H9 (cell line): ENCODE measurements at regions not wholly inside any gene's neighbourhood (a gene's known extent, or its start where the extent isn't known, plus 50 kb on each side); places are given as distances from the start of the nearest gene placed in this dataset.

Source experiments
- DNase-seq: peaks from one replicate; pipeline ENCODE4 v3.0.0-alpha.2; 2017
- H2AFZ ChIP-seq: one replicate; pipeline ENCODE4 v1.6.1; 2013; ENCODE audit warnings: mild to moderate bottlenecking, low read length, control low read depth, moderate library complexity
- H2AK5ac ChIP-seq: 2 replicates; pipeline ENCODE4 v1.6.1; 2013; ENCODE audit warnings: low read length, control low read depth, mixed read lengths; ENCODE audit not compliant: insufficient read length
- H2BK120ac ChIP-seq: one replicate; pipeline ENCODE4 v1.6.1; 2013; ENCODE audit warnings: low read depth, mild to moderate bottlenecking, low read length, control low read depth, inconsistent platforms; ENCODE audit not compliant: poor library complexity, severe bottlenecking
- H2BK12ac ChIP-seq: 2 replicates; pipeline ENCODE4 v1.6.1; 2013; ENCODE audit warnings: low read length, control low read depth, mixed read lengths, low read depth; ENCODE audit not compliant: insufficient read length
- H2BK15ac ChIP-seq: 2 replicates; pipeline ENCODE4 v1.6.1; 2013; ENCODE audit warnings: low read depth, low read length, control low read depth
- H2BK20ac ChIP-seq: one replicate; pipeline ENCODE4 v1.6.1; 2013; ENCODE audit warnings: low read depth, mild to moderate bottlenecking, low read length, control low read depth, inconsistent platforms; ENCODE audit not compliant: poor library complexity, severe bottlenecking
- H2BK5ac ChIP-seq: 2 replicates; pipeline ENCODE4 v1.6.1; 2013; ENCODE audit warnings: low read length, control low read depth, mixed read lengths; ENCODE audit not compliant: insufficient read length
- H3K14ac ChIP-seq: 2 replicates; pipeline ENCODE4 v1.6.1; 2013; ENCODE audit warnings: low read length, control low read depth; ENCODE audit not compliant: insufficient read depth
- H3K18ac ChIP-seq: 2 replicates; pipeline ENCODE4 v1.6.1; 2013; ENCODE audit warnings: low read depth, mild to moderate bottlenecking, mixed read lengths, low read length, control low read depth; ENCODE audit not compliant: insufficient read length
- H3K23ac ChIP-seq: 2 replicates; pipeline ENCODE4 v1.6.1; 2013; ENCODE audit warnings: low read length, control low read depth, mixed read lengths, low read depth; ENCODE audit not compliant: insufficient read length
- H3K23me2 ChIP-seq: 2 replicates; pipeline ENCODE4 v1.6.1; 2013; ENCODE audit warnings: low read depth, mild to moderate bottlenecking, mixed read lengths, low read length, control low read depth; ENCODE audit not compliant: insufficient read length, poor library complexity, severe bottlenecking
- H3K27ac ChIP-seq: 2 replicates; pipeline ENCODE4 v1.5.1; 2013; ENCODE audit warnings: low read length, control low read depth, mixed read lengths, low read depth; ENCODE audit not compliant: insufficient read length
- H3K27me3 ChIP-seq: 2 replicates; pipeline ENCODE4 v1.6.1; 2013; ENCODE audit warnings: low read length, control low read depth, inconsistent platforms; ENCODE audit not compliant: insufficient read depth
- H3K4ac ChIP-seq: 2 replicates; pipeline ENCODE4 v1.6.1; 2013; ENCODE audit warnings: low read depth, mild to moderate bottlenecking, control low read depth, inconsistent platforms, low read length, moderate library complexity
- H3K4me1 ChIP-seq: 2 replicates; pipeline ENCODE4 v1.6.1; 2013; ENCODE audit warnings: low read length, control low read depth, inconsistent platforms; ENCODE audit not compliant: insufficient read depth
- H3K4me2 ChIP-seq: 2 replicates; pipeline ENCODE4 v1.6.1; 2013; ENCODE audit warnings: low read length, control low read depth, mixed read lengths; ENCODE audit not compliant: insufficient read length, insufficient read depth
- H3K56ac ChIP-seq: 2 replicates; pipeline ENCODE4 v1.6.1; 2013; ENCODE audit warnings: low read depth, mild to moderate bottlenecking, mixed read lengths, low read length, control low read depth; ENCODE audit not compliant: insufficient read length
- H3K79me1 ChIP-seq: 2 replicates; pipeline ENCODE4 v1.6.1; 2013; ENCODE audit warnings: low read depth, mild to moderate bottlenecking, moderate library complexity, low read length, control low read depth, inconsistent platforms; ENCODE audit not compliant: insufficient read depth, poor library complexity, severe bottlenecking
- H3K79me2 ChIP-seq: 2 replicates; pipeline ENCODE4 v1.6.1; 2013; ENCODE audit warnings: low read length, control low read depth, inconsistent platforms; ENCODE audit not compliant: insufficient read depth
- H3K9ac ChIP-seq: 2 replicates; pipeline ENCODE4 v1.6.1; 2013; ENCODE audit warnings: low read length, control low read depth, mixed read lengths; ENCODE audit not compliant: insufficient read length; ENCODE audit errors: extremely low read depth
- H3K9me3 ChIP-seq: one replicate; pipeline ENCODE4 v1.6.1; 2013; ENCODE audit warnings: low read depth, low read length, inconsistent platforms; ENCODE audit not compliant: control insufficient read depth
- H3T11ph ChIP-seq: one replicate; pipeline ENCODE4 v1.6.1; 2013; ENCODE audit warnings: mild to moderate bottlenecking, low read length, control low read depth, inconsistent platforms
- H4K20me1 ChIP-seq: one replicate; pipeline ENCODE4 v1.6.1; 2013; ENCODE audit not compliant: control insufficient read depth, insufficient read length, insufficient read depth
- H4K5ac ChIP-seq: 2 replicates; pipeline ENCODE4 v1.6.1; 2013; ENCODE audit warnings: low read depth, mild to moderate bottlenecking, mixed read lengths, low read length, control low read depth; ENCODE audit not compliant: insufficient read length
- H4K8ac ChIP-seq: replicated peaks from 2 replicates; pipeline ENCODE4 v1.6.1; 2013; ENCODE audit warnings: low read length, control low read depth, mixed read lengths, low read depth; ENCODE audit not compliant: insufficient read length
- H4K91ac ChIP-seq: 2 replicates; pipeline ENCODE4 v1.6.1; 2013; ENCODE audit warnings: low read depth, mild to moderate bottlenecking, moderate library complexity, mixed read lengths, low read length, control low read depth; ENCODE audit not compliant: insufficient read length
- H3K27ac Mint-ChIP-seq, 3 experiments: 2 replicates in 2 of 3; 3 replicates in 1 of 3; pipeline ENCODE4 v1.8.0; 2020 to 2021; ENCODE audit warnings: mixed read lengths in 3 of 3, mild to moderate bottlenecking in 1 of 3, moderate library complexity in 1 of 3
- H3K27me3 Mint-ChIP-seq: 2 replicates; pipeline ENCODE4 v1.8.0; 2021; ENCODE audit warnings: low read depth, mild to moderate bottlenecking, moderate library complexity, mixed read lengths
- H3K36me3 Mint-ChIP-seq, 3 experiments: 2 replicates in 2 of 3; 3 replicates in 1 of 3; pipeline ENCODE4 v1.8.0; 2020 to 2021; ENCODE audit warnings: low read depth in 3 of 3, mixed read lengths in 3 of 3; ENCODE audit not compliant: insufficient read depth in 1 of 3
- H3K4me1 Mint-ChIP-seq, 2 experiments: 2 replicates each; pipeline ENCODE4 v1.8.0; 2020; ENCODE audit warnings: mixed read lengths in 2 of 2
- H3K4me3 Mint-ChIP-seq, 2 experiments: 2 replicates in 1 of 2; 3 replicates in 1 of 2; pipeline ENCODE4 v1.8.0; 2020 to 2021; ENCODE audit warnings: mild to moderate bottlenecking in 2 of 2, mixed read lengths in 2 of 2, moderate library complexity in 1 of 2
- H3K9me3 Mint-ChIP-seq, 2 experiments: 2 replicates in 1 of 2; 3 replicates in 1 of 2; pipeline ENCODE4 v1.8.0; 2020; ENCODE audit warnings: mild to moderate bottlenecking in 2 of 2, mixed read lengths in 2 of 2, moderate library complexity in 1 of 2
- CTCF ChIP-seq: fragments of 200-600 bp; sonication (generic); conservative IDR thresholded peaks from 3 replicates; pipeline ENCODE4 v1.8.0; 2021; ENCODE audit warnings: antibody characterized with exemption, mild to moderate bottlenecking
- WGBS: extraction: QIAGEN DNeasy Blood & Tissue Kit; methylation state at CpG from one replicate; pipeline ENCODE4 v1.1.7; 2013; ENCODE audit warnings: missing lambda C conversion rate, low lambda C conversion rate, mixed read lengths; ENCODE audit not compliant: insufficient read length; ENCODE audit errors: extremely low coverage; 5-methylcytosine and 5-hydroxymethylcytosine counted together

GRCh38 chr21:26405071-26405470 lies 168.0 kb downstream of the CYYR1 start:
- Mint-ChIP-seq H3K4me1 (peaks cover 12 to 17% of the 10 kb centered on the region in 2 experiments), H3K27ac (no peak overlapping the region), H3K4me3 (no peak overlapping the region), H3K9me3 (no peaks in the 10 kb centered on the region; a peak in 1 of 5 replicates), H3K27me3 (no peaks in the 10 kb centered on the region), H3K36me3 (peaks cover 0 to 4% (median 0%) of the 10 kb centered on the region in 3 experiments; a peak in 2 of 7 replicates)
- Histone ChIP-seq H2AK5ac (no peak overlapping the region), H3K4me1 (no peaks in the 10 kb centered on the region), H3K79me1 (no peaks in the 10 kb centered on the region), H4K8ac (no peak overlapping the region), H3K79me2 (no peaks in the 10 kb centered on the region), H3K4ac (no peak overlapping the region), H3K9me3 (no peaks in the 10 kb centered on the region), H4K91ac (no peak overlapping the region), H2AFZ (no peak overlapping the region), H3K27me3 (no peaks in the 10 kb centered on the region), H3K27ac (no peak overlapping the region), H3T11ph (no peak overlapping the region), H3K4me2 (no peak overlapping the region), H2BK5ac (no peak overlapping the region), H3K23ac (no peak overlapping the region), H4K5ac (no peak overlapping the region), H2BK12ac (no peak overlapping the region), H2BK15ac (no peak overlapping the region), H2BK120ac (no peak overlapping the region), H3K14ac (no peak overlapping the region), H3K56ac (no peak overlapping the region), H3K9ac (no peak overlapping the region), H3K18ac (no peak overlapping the region), H4K20me1 (no peaks in the 10 kb centered on the region), H3K23me2 (no peaks in the 10 kb centered on the region), H2BK20ac (no peak overlapping the region)
- WGBS = no CpG with 5 or more reads among the region's 4 CpGs
- TF ChIP-seq CTCF = no peak
- no peak for DNase-seq
